Astrocyte of the spinal cord (primary cell): ENCODE measurements at regions not wholly inside any gene's neighbourhood (a gene's known extent, or its start where the extent isn't known, plus 50 kb on each side); places are given as distances from the start of the nearest gene placed in this dataset.
A peak's percentile ranks its signal among the peaks of the same experiment; 100 is the strongest.

Experiments
- DNase-seq: peaks from one replicate; pipeline ENCODE4 v3.0.0; 2011; ENCODE audit warnings: low read depth, low spot score
- H3K4me3 ChIP-seq: 2 replicates; pipeline ENCODE4 v1.5.1; 2011; ENCODE audit warnings: low read depth, mild to moderate bottlenecking, low read length, moderate library complexity
- in situ Hi-C: cut with HindIII; loops from 2 replicates; pipeline ENCODE4 v1.10.0; 2017; ENCODE audit warnings: low sequenced_read_pairs
- TF ChIP-seq, protein P1 (sequence below): IDR thresholded peaks from 2 replicates; pipeline ENCODE4 v1.5.1; 2012; ENCODE audit warnings: low read depth, mild to moderate bottlenecking, low read length, inconsistent platforms

DNA sequence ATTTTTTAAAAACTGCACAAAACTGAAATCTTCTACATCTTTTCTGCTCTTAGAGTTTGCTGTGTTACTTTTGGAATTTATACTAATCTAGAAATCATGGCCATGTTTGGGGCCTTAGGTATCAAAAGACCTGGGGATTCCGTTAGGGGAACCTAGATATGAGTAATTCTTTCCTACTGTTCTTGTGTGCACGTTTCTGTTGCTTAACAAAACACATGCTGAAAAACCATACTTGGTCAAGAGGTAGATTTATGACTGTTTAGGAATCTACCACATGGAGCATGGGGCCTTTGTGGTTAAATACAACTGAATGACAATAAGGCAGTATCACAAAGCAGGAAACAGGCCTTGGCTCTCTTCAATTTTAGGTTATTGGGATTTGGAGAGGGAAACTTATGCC is 291.9 kb upstream of the USP25 start:
- TF ChIP-seq, protein P1, sequence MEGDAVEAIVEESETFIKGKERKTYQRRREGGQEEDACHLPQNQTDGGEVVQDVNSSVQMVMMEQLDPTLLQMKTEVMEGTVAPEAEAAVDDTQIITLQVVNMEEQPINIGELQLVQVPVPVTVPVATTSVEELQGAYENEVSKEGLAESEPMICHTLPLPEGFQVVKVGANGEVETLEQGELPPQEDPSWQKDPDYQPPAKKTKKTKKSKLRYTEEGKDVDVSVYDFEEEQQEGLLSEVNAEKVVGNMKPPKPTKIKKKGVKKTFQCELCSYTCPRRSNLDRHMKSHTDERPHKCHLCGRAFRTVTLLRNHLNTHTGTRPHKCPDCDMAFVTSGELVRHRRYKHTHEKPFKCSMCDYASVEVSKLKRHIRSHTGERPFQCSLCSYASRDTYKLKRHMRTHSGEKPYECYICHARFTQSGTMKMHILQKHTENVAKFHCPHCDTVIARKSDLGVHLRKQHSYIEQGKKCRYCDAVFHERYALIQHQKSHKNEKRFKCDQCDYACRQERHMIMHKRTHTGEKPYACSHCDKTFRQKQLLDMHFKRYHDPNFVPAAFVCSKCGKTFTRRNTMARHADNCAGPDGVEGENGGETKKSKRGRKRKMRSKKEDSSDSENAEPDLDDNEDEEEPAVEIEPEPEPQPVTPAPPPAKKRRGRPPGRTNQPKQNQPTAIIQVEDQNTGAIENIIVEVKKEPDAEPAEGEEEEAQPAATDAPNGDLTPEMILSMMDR = no peak
- in situ Hi-C loops = no loop called here
- DNase-seq = peak; percentile 87
- H3K4me3 ChIP-seq = no peak overlapping the region

DNA sequence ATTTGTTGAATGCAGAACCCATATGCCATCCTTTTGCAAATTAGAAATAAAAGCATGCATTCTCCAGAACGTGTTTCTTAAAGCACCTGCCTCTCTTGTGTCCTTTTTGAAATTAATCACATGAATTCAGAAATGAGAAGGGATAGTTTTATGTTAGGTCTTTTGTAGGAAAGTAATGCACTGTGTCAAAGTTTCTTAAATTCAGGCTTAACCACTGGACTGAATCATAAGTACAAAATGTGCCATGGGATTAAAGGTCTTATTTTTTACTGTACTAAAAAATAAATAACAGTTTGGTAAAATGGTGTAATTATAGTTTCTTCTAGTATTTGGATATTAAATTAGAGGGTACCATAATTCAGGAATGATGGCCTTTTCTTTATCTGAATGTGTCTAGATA is 290.1 kb upstream of the USP25 start:
- DNase-seq = no peak
- TF ChIP-seq, protein P1 = no peak
- in situ Hi-C loops = no loop called here
- H3K4me3 ChIP-seq = no peak overlapping the region

DNA sequence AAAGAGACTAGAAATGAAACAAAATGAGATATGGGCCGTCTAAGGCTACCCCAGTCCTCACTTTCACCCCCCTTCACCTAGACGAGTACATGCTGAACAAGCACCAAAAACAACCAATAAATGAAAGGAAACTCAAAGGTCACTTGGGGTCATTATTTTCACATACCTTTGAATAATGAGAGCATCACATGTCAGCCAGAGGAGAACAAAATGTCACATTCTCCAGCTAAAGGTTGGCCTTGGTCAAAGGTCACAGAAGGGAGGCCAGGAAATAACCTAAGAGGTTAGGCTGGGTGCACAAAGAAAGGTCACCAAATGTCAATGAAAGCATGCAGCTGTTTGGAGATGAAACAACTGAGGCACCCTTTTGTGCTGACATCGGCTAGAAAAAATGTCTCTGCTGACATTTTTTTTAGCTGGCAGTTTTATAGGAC is 288.7 kb upstream of the USP25 start:
- no peak for DNase-seq
- in situ Hi-C loops = no loop called here
- TF ChIP-seq, protein P1 = no peak
- H3K4me3 ChIP-seq = no peak overlapping the region

DNA sequence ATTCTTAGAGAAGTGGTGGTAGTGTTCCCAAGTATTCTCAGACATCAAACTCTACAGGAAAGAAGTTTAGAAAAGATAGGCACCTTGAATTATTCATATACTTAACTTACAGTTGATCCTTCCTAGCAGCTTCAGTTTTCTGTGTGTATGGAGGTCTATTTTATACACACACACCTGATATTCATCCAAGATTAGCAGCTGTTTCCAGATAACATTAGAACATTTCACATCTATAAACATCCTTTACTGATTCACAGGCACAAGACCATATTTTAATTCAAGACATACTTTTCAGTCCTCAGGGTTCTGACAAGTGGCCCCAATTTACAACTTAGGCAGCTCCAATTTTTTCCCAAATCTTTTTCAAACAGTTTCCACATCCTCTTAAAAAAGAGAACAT is 287.8 kb upstream of the USP25 start:
- TF ChIP-seq, protein P1 = no peak
- no peak for DNase-seq
- in situ Hi-C loops = no loop called here
- no peak overlapping the region for H3K4me3 ChIP-seq

DNA sequence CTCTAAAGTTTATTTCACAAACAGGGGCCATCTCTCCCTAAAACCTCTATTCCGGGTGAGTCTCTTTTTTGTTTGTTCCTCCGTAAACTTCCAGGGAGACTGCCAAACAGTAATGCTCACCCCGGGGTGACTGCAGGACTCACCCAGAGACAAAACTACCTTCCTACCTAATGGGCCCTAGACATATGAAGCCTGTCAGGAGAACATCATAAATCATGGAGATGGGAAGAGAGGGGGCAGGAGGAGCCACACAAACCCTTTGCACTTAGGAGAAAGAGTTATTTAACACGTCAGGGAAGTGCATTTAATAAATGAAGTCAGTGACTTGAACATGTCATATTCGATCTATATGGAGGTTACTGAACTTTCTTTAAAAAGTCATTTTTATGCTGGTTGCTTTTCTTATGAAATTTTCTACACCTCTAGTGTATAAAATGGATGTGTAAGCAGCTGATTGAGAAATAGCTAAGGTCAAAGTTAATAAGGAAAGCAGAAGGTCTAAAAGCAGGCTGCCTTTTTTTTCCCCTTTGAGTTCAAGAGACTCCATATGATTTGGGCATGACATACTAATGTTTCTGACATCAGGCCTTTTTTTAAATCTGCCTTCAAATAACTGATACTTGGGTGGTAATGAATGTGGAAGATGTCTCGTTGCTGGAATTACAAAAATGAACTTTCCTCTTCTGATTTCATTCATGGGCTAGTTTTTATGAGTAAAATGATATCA is 286.9 kb upstream of the USP25 start:
- H3K4me3 ChIP-seq = no peak overlapping the region
- in situ Hi-C loops = no loop called here

DNA sequence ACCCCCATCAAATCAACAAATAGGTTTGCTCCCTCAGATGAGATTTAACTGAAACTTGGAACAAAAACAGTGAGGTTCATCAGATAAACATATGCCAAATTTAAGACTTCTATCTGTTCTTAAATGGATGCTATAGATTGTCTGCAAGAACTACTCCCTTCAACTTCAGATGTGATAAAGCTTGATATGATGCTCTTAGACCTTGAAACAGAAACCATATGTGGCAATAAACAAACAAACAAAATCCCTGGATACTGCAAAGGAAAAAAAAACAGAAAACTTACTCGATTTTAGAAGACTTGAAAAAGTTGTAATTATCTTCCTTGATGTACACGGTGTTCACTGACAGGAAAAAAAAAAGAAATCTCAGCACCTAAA is 286.1 kb upstream of the USP25 start:
- TF ChIP-seq, protein P1 = no peak
- no peak overlapping the region for H3K4me3 ChIP-seq
- in situ Hi-C loops = no loop called here
- no peak for DNase-seq

More for the DNA sequence above, 286.9 kb upstream of the USP25 start:
- TF ChIP-seq, protein P1 = no peak
- DNase-seq = no peak
